ACC112 (cell line): ENCODE measurements at regions not wholly inside any gene's neighbourhood (a gene's known extent, or its start where the extent isn't known, plus 50 kb on each side); places are given as distances from the start of the nearest gene placed in this dataset.

Experiments
- H2AFZ ChIP-seq: fragments of 200-600 bp; sonication (generic); one replicate; pipeline ENCODE4 v1.6.0; 2017; ENCODE audit warnings: antibody characterized with exemption, low read length; ENCODE audit not compliant: unreplicated experiment
- H3K27ac ChIP-seq: fragments of 200-600 bp; sonication (generic); 2 replicates; pipeline ENCODE4 v1.5.1; 2014; ENCODE audit warnings: low read depth, mild to moderate bottlenecking, antibody characterized with exemption, low read length, moderate library complexity
- H3K27me3 ChIP-seq: fragments of 200-600 bp; sonication (generic); 2 replicates; pipeline ENCODE4 v1.6.1; 2014; ENCODE audit warnings: mild to moderate bottlenecking, antibody characterized with exemption, low read length, moderate library complexity, mixed read lengths; ENCODE audit not compliant: insufficient read depth
- H3K36me3 ChIP-seq: fragments of 200-600 bp; sonication (generic); 2 replicates; pipeline ENCODE4 v1.6.1; 2016; ENCODE audit warnings: mild to moderate bottlenecking, antibody characterized with exemption, low read length, moderate library complexity, mixed read lengths; ENCODE audit not compliant: insufficient read depth
- H3K4me1 ChIP-seq: fragments of 200-600 bp; sonication (generic); one replicate; pipeline ENCODE4 v1.6.1; 2016; ENCODE audit warnings: low read length, mixed read lengths; ENCODE audit not compliant: insufficient read depth, unreplicated experiment, control insufficient read depth
- H3K4me3 ChIP-seq: fragments of 200-600 bp; sonication (generic); 2 replicates; pipeline ENCODE4 v1.5.1; 2014; ENCODE audit warnings: mild to moderate bottlenecking, low read depth, low read length
- H3K79me2 ChIP-seq: fragments of 200-600 bp; sonication (generic); one replicate; pipeline ENCODE4 v1.6.0; 2016; ENCODE audit warnings: low read length; ENCODE audit not compliant: control insufficient read depth, unreplicated experiment, insufficient read depth

- no peak overlapping the region for H3K27ac ChIP-seq
- H3K4me3 ChIP-seq, result no peak overlapping the region
- H3K4me1 ChIP-seq, result no peaks in the 10 kb centered on the region
- H3K27me3 ChIP-seq, result no peaks in the 10 kb centered on the region
- H2AFZ ChIP-seq, result no peak overlapping the region
- H3K36me3 ChIP-seq, result no peaks in the 10 kb centered on the region
- H3K79me2 ChIP-seq, result no peaks in the 10 kb centered on the region
These were observed 238.3 kb upstream of the NCAM1 start for GRCh38 chr11:112722876-112723275.

DNA sequence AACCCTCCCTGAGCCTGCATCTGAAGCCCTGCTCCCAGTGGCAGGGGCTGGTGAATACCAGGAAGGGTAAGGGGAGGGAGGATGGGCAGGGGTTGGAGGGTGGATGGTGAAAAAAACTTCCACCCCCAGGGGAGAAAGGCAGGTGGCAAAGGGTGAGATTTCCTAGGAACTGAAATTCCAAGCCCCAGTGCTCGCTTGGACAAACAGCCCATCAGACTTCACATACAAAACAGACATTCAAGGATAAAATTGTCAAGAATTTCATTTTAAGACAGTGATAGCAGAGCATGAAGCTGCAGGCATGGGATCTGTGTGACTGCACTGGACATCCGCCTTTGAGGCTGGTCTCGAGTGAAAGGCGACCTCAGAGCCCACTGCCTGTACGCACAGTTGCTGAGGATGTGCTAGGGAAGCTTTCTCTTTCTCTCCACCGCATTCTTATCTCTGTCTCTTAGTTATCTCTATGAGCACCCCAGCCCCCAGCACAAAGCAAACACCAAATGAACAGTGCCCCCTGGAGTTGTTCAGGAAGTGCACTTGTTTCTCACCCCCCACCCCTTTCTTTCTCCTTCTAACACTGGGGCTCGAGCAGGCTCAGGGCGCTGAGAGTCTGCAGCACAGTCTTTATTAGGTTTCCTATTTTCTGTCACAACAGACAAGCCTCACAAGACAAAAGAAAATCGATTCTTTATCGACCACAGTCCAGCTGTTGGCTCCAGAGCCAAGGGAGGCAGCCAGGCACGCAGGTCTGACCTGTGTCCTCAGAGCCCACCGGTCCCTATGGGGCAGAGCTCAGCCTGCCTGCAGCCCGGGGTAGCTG lies 237.3 kb upstream of the NCAM1 start:
- Histone ChIP-seq H3K4me1 (no peaks in the 10 kb centered on the region), H3K4me3 (no peak overlapping the region), H3K27ac (no peak overlapping the region), H3K79me2 (no peaks in the 10 kb centered on the region), H3K36me3 (no peaks in the 10 kb centered on the region), H3K27me3 (no peaks in the 10 kb centered on the region), H2AFZ (no peak overlapping the region)

- Histone ChIP-seq H3K27me3 (no peaks in the 10 kb centered on the region), H3K36me3 (no peaks in the 10 kb centered on the region), H3K4me3 (no peak overlapping the region), H3K27ac (no peak overlapping the region), H2AFZ (no peak overlapping the region), H3K4me1 (no peaks in the 10 kb centered on the region), H3K79me2 (no peaks in the 10 kb centered on the region)
These were observed 236.8 kb upstream of the NCAM1 start for GRCh38 chr11:112724496-112724790.

DNA sequence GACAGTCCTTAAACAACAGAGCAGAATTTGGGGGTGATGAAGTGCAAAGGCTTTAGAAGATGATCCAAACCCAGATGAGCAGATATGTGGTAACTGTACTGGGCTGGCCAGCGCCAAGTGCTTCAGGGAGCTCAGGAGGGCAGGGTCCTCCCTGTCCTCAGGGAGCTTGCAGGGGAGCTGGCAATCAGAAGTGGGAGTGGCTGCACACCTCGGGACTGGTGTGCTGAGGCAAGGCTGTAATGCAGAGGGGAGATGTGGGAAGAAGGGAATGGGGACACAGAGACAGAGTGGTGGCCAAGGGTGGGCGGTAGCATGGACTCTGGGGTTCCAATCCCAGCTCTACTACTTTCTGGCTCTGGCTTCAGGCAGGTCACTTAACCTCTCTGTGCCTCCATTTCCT lies 235.6 kb upstream of the NCAM1 start:
- no peaks in the 10 kb centered on the region for H3K4me1 ChIP-seq
- no peaks in the 10 kb centered on the region for H3K27me3 ChIP-seq
- H3K79me2 ChIP-seq, result no peaks in the 10 kb centered on the region
- no peak overlapping the region for H3K4me3 ChIP-seq
- H3K36me3 ChIP-seq, result no peaks in the 10 kb centered on the region
- H3K27ac ChIP-seq, result no peak overlapping the region
- no peak overlapping the region for H2AFZ ChIP-seq

DNA sequence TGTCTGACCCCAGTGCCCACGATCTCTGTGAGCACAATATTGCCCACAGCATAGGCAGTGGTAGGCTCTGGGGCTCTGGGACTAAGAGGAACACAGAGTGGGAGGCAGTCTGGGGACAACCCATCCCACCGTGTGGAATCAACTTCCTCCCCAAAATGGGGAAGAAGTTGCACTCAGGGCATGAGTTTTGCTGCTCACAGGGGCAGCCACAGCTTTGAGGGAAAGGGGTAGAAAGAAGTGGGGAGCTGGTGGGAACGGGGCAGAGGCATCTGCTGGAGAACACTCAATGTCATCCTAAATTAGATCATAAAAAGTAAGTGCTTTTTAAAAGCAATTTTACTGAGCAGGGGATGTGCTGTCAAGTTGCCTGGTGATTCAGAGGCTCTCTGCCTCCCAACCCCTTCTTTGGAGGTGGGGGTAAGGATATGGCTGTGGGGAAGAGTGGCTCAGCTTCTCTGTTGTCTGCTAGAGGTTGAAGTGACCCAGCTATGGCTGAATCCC lies 233.8 kb upstream of the NCAM1 start:
- Histone ChIP-seq H3K27ac (no peak overlapping the region), H3K4me1 (no peaks in the 10 kb centered on the region), H3K27me3 (no peaks in the 10 kb centered on the region), H3K79me2 (no peaks in the 10 kb centered on the region), H3K36me3 (no peaks in the 10 kb centered on the region), H2AFZ (no peak overlapping the region), H3K4me3 (no peak overlapping the region)

- H3K36me3 ChIP-seq, result no peaks in the 10 kb centered on the region
- no peak overlapping the region for H2AFZ ChIP-seq
- no peak overlapping the region for H3K4me3 ChIP-seq
- H3K27ac ChIP-seq, result no peak overlapping the region
- H3K79me2 ChIP-seq, result no peaks in the 10 kb centered on the region
- H3K27me3 ChIP-seq, result no peaks in the 10 kb centered on the region
- H3K4me1 ChIP-seq, result no peaks in the 10 kb centered on the region
These were observed 232.9 kb upstream of the NCAM1 start for GRCh38 chr11:112728288-112728687.

DNA sequence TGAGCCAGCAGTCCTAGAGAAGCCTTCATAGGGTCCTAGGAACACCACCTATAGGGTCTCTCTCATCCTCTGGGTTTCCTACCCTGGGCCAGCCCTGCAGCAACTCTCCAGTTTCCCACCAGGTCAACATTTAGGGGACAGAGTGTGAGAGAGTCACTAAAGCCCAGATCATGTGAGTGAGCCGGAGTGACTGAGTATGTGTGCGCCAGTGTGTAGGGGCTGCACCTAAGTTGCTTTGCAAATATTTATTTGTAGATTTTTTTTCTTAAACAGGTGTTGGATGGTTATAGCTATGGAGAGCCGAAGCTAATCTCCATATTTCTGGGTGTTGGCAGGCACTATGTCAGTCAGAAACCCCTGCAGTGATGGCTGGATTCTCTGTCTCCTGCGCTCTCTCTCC lies 232.5 kb upstream of the NCAM1 start:
- no peaks in the 10 kb centered on the region for H3K36me3 ChIP-seq
- H3K27ac ChIP-seq, result no peak overlapping the region
- no peaks in the 10 kb centered on the region for H3K27me3 ChIP-seq
- H2AFZ ChIP-seq, result no peak overlapping the region
- no peaks in the 10 kb centered on the region for H3K79me2 ChIP-seq
- no peaks in the 10 kb centered on the region for H3K4me1 ChIP-seq
- no peak overlapping the region for H3K4me3 ChIP-seq

DNA sequence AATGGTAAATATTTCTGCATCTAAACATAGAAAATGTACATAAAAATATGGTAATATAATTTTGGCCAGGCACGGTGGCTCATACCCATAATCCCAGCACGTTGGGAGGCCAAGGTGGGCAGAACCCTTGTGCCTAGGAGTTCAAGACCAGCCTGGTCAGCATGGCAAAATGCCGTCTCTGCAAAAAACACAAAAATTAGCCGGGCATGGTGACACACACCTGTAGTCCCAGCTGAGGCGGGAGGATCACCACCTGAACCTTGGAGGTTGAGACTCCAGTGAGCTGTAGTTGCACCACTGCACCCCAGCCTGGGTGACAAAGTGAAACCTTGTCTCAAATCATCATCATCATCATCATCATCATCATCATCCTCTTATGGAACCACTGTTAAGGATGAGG lies 230.6 kb upstream of the NCAM1 start:
- no peak overlapping the region for H3K4me3 ChIP-seq
- no peaks in the 10 kb centered on the region for H3K4me1 ChIP-seq
- no peak overlapping the region for H3K27ac ChIP-seq
- H3K27me3 ChIP-seq, result no peaks in the 10 kb centered on the region
- H2AFZ ChIP-seq, result no peak overlapping the region
- H3K79me2 ChIP-seq, result no peaks in the 10 kb centered on the region
- no peaks in the 10 kb centered on the region for H3K36me3 ChIP-seq

- Histone ChIP-seq H3K4me3 (no peak overlapping the region), H3K27me3 (no peaks in the 10 kb centered on the region), H3K36me3 (no peaks in the 10 kb centered on the region), H3K4me1 (no peaks in the 10 kb centered on the region), H3K27ac (no peak overlapping the region), H2AFZ (no peak overlapping the region), H3K79me2 (no peaks in the 10 kb centered on the region)
These were observed 229.7 kb upstream of the NCAM1 start for GRCh38 chr11:112731538-112731937.

GRCh38 chr11:112732031-112732430 lies 229.2 kb upstream of the NCAM1 start:
- no peak overlapping the region for H2AFZ ChIP-seq
- H3K36me3 ChIP-seq, result no peaks in the 10 kb centered on the region
- no peaks in the 10 kb centered on the region for H3K4me1 ChIP-seq
- H3K79me2 ChIP-seq, result no peaks in the 10 kb centered on the region
- H3K4me3 ChIP-seq, result no peak overlapping the region
- H3K27ac ChIP-seq, result no peak overlapping the region
- no peaks in the 10 kb centered on the region for H3K27me3 ChIP-seq

DNA sequence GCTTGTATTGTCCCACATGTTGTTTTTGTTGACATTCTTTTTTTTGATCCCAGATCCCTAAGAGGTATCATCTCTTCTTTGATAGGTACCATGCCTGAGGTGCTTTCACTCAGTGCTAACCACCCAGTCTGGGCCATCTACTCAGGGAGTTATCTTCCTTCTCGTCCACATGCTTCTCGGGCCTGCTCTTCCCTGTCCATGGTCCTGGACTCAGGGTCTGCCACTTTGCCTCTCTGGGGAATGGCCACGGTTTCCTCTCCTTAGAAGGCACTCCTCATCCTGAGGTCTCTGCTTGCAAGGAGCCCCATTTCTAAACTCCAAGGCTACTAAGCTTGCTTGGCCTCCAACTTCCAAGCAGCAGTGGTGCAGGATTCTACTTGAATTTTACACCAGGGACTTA lies 227.0 kb upstream of the NCAM1 start:
- Histone ChIP-seq H3K36me3 (no peaks in the 10 kb centered on the region), H3K4me1 (no peaks in the 10 kb centered on the region), H3K27me3 (no peaks in the 10 kb centered on the region), H3K79me2 (no peaks in the 10 kb centered on the region), H3K4me3 (no peak overlapping the region), H2AFZ (no peak overlapping the region), H3K27ac (no peak overlapping the region)
